Sigmoid colon (tissue), 6 donors: ENCODE measurements at regions not wholly inside any gene's neighbourhood (a gene's known extent, or its start where the extent isn't known, plus 50 kb on each side); places are given as distances from the start of the nearest gene placed in this dataset.
"Not testable (repeated sequence)": the region's sequence is repeated elsewhere in the genome, so short reads cannot be mapped to it uniquely, and the experiment has no call there.

Source experiments
- DNase-seq: peaks from one replicate; pipeline ENCODE4 v3.0.0-alpha.2; 2019
- H3K27ac ChIP-seq, 4 donors: fragments of 200-600 bp; sonication (generic); one replicate each; pipeline ENCODE4 v1.5.1; 2016 to 2019; ENCODE audit warnings: mild to moderate bottlenecking in 1 of 4
- H3K27me3 ChIP-seq, 3 donors: fragments of 200-600 bp; sonication (generic); one replicate each; pipeline ENCODE4 v1.5.1; 2019; ENCODE audit warnings: mild to moderate bottlenecking in 1 of 3
- H3K36me3 ChIP-seq, 4 donors: fragments of 200-600 bp; sonication (generic); one replicate each; pipeline ENCODE4 v1.5.1; 2016 to 2019
- H3K4me1 ChIP-seq, 4 donors: fragments of 200-600 bp; sonication (generic); one replicate each; pipeline ENCODE4 v1.5.1; 2017 to 2019
- H3K4me3 ChIP-seq, 4 donors: fragments of 200-600 bp; sonication (generic); one replicate each; pipeline ENCODE4 v1.5.1; 2017 to 2019; ENCODE audit warnings: mild to moderate bottlenecking in 2 of 4, moderate library complexity in 1 of 4
- H3K9me3 ChIP-seq, 4 donors: fragments of 200-600 bp in 3 of 4; sonication (generic) in 3 of 4; one replicate each; pipeline versions ENCODE4 v1.5.1 to v1.6.1; 2013 to 2019
- CTCF ChIP-seq, 4 experiments: fragments of 450-650 bp in 3 of 4; fragments of 200-600 bp in 1 of 4; IDR thresholded peaks; one replicate each; pipeline ENCODE4 v1.5.1; 2016 to 2019; ENCODE audit warnings: antibody characterized with exemption in 4 of 4, mild to moderate bottlenecking in 3 of 4, moderate library complexity in 2 of 4
- EP300 ChIP-seq, 4 donors: sonication (generic); formaldehyde crosslinking; IDR thresholded peaks; one replicate each; pipeline ENCODE4 v1.6.1; 2017; ENCODE audit warnings: antibody characterized with exemption in 4 of 4
- POLR2A ChIP-seq, 2 donors: fragments of 450-650 bp; IDR thresholded peaks; one replicate each; pipeline ENCODE4 v1.6.1; 2016; ENCODE audit warnings: antibody characterized with exemption in 2 of 2, mild to moderate bottlenecking in 2 of 2, moderate library complexity in 2 of 2
- POLR2AphosphoS5 ChIP-seq, 4 donors: sonication (generic); formaldehyde crosslinking; IDR thresholded peaks; one replicate each; pipeline ENCODE4 v1.6.1; 2017; ENCODE audit warnings: antibody characterized with exemption in 4 of 4
- WGBS, 2 donors: extraction: QIAGEN DNeasy Blood & Tissue Kit; methylation state at CpG; one replicate each; pipeline ENCODE4 v1.1.7; 2013; 5-methylcytosine and 5-hydroxymethylcytosine counted together
- intact Hi-C: fragments of 100-400 bp; cut with DNase I; formaldehyde crosslinking; loops from one replicate; pipeline ENCODE4 v1.15.1; 2023
- donor health status: healthy with polysubstance abuse.
- donor health status: healthy.

GRCh38 chr5:57368010-57368409 lies 114.6 kb downstream of the ACTBL2 start:
- Histone ChIP-seq H3K4me1 (no peaks in the 10 kb centered on the region), H3K36me3 (no peaks in the 10 kb centered on the region), H3K27ac (no peak overlapping the region), H3K9me3 (no peaks in the 10 kb centered on the region), H3K4me3 (no peak overlapping the region), H3K27me3 (no peaks in the 10 kb centered on the region)
- intact Hi-C loops = no loop called here
- 80 to 87% methylated on average over 3 of the region's 3 CpGs for WGBS, 2 donors
- no peak for DNase-seq
- TF ChIP-seq EP300 (IDR thresholded peaks at IDR 0.05) (no peak), POLR2AphosphoS5 (IDR thresholded peaks at IDR 0.05) (no peak), POLR2A (IDR thresholded peaks at IDR 0.05) (no peak), CTCF (IDR thresholded peaks at IDR 0.05) (no peak)

- intact Hi-C loops = no loop called here
- no peak overlapping the region for H3K4me3 ChIP-seq
- no peak for TF ChIP-seq POLR2AphosphoS5 (IDR thresholded peaks at IDR 0.05)
- TF ChIP-seq POLR2A (IDR thresholded peaks at IDR 0.05) = no peak
- no peak for TF ChIP-seq EP300 (IDR thresholded peaks at IDR 0.05)
- no peak for TF ChIP-seq CTCF (IDR thresholded peaks at IDR 0.05)
- no peaks in the 10 kb centered on the region for H3K4me1 ChIP-seq
- 83 to 90% methylated on average over 1 of the region's 1 CpG for WGBS, 2 donors
- no peaks in the 10 kb centered on the region for H3K27me3 ChIP-seq
- H3K36me3 ChIP-seq = no peaks in the 10 kb centered on the region
- DNase-seq = no peak
- no peak overlapping the region for H3K27ac ChIP-seq
- no peaks in the 10 kb centered on the region for H3K9me3 ChIP-seq
These were observed 115.9 kb downstream of the ACTBL2 start for GRCh38 chr5:57366744-57367143.

GRCh38 chr5:57362951-57363350 lies 119.7 kb downstream of the ACTBL2 start:
- Histone ChIP-seq H3K27me3 (no peaks in the 10 kb centered on the region), H3K4me3 (no peak overlapping the region), H3K9me3 (no peaks in the 10 kb centered on the region), H3K36me3 (no peaks in the 10 kb centered on the region), H3K27ac (no peak overlapping the region), H3K4me1 (no peaks in the 10 kb centered on the region)
- WGBS, 2 donors = 82 to 88% methylated on average over 5 of the region's 5 CpGs
- intact Hi-C loops = no loop called here
- no peak for TF ChIP-seq CTCF (IDR thresholded peaks at IDR 0.05)
- TF ChIP-seq POLR2AphosphoS5 (IDR thresholded peaks at IDR 0.05) = no peak
- no peak for TF ChIP-seq EP300 (IDR thresholded peaks at IDR 0.05)
- no peak for TF ChIP-seq POLR2A (IDR thresholded peaks at IDR 0.05)
- DNase-seq = no peak

- H3K27ac ChIP-seq = no peak overlapping the region
- H3K4me3 ChIP-seq = no peak overlapping the region
- no peaks in the 10 kb centered on the region for H3K9me3 ChIP-seq
- H3K36me3 ChIP-seq = no peaks in the 10 kb centered on the region
- 68 to 74% methylated on average over 1 of the region's 1 CpG for WGBS, 2 donors
- intact Hi-C loops = no loop called here
- DNase-seq = no peak
- TF ChIP-seq POLR2AphosphoS5 (IDR thresholded peaks at IDR 0.05) = no peak
- TF ChIP-seq POLR2A (IDR thresholded peaks at IDR 0.05) = no peak
- TF ChIP-seq CTCF (IDR thresholded peaks at IDR 0.05) = no peak
- TF ChIP-seq EP300 (IDR thresholded peaks at IDR 0.05) = no peak
- H3K27me3 ChIP-seq = no peaks in the 10 kb centered on the region
- no peaks in the 10 kb centered on the region for H3K4me1 ChIP-seq
These were observed 121.7 kb downstream of the ACTBL2 start for GRCh38 chr5:57360871-57361270.

- WGBS, 2 donors = 85 to 86% methylated on average over 5 of the region's 5 CpGs
- no peaks in the 10 kb centered on the region for H3K27me3 ChIP-seq
- H3K4me1 ChIP-seq = no peaks in the 10 kb centered on the region
- H3K4me3 ChIP-seq = no peak overlapping the region
- H3K36me3 ChIP-seq = no peaks in the 10 kb centered on the region
- no peak for DNase-seq
- no peaks in the 10 kb centered on the region for H3K9me3 ChIP-seq
- no peak for TF ChIP-seq POLR2AphosphoS5 (IDR thresholded peaks at IDR 0.05)
- no peak for TF ChIP-seq EP300 (IDR thresholded peaks at IDR 0.05)
- no peak for TF ChIP-seq POLR2A (IDR thresholded peaks at IDR 0.05)
- TF ChIP-seq CTCF (IDR thresholded peaks at IDR 0.05) = no peak
- no peak overlapping the region for H3K27ac ChIP-seq
- intact Hi-C loops = no loop called here
These were observed 123.6 kb downstream of the ACTBL2 start for GRCh38 chr5:57358796-57359592.

- H3K36me3 ChIP-seq, H3K4me3 ChIP-seq, DNase-seq, intact Hi-C loops, H3K27ac ChIP-seq, H3K4me1 ChIP-seq, H3K9me3 ChIP-seq, H3K27me3 ChIP-seq: not testable (repeated sequence)
- WGBS, 2 donors = 69 to 88% methylated on average over 13 of the region's 16 CpGs
These were observed 125.8 kb downstream of the ACTBL2 start for GRCh38 chr5:57356850-57357249.
